Fibroblast of skin of abdomen (primary cell): ENCODE measurements at regions not wholly inside any gene's neighbourhood (a gene's known extent, or its start where the extent isn't known, plus 50 kb on each side); places are given as distances from the start of the nearest gene placed in this dataset.

Experiments used
- DNase-seq: peaks from one replicate; pipeline ENCODE4 v3.0.0-alpha.2; 2013

GRCh38 chr10:128774979-128775378, 648.8 kb upstream of the MKI67 start:
- no peak for DNase-seq

- no peak for DNase-seq
Observed at GRCh38 chr10:128775743-128776142, 649.5 kb upstream of the MKI67 start.

GRCh38 chr10:128776673-128777252, 650.5 kb upstream of the MKI67 start:
- DNase-seq = no peak

- no peak for DNase-seq
Observed at GRCh38 chr10:128777342-128777741, 651.1 kb upstream of the MKI67 start.

GRCh38 chr10:128779416-128779815, 653.2 kb upstream of the MKI67 start:
- peak; percentile 6 for DNase-seq

- DNase-seq = no peak
Observed at GRCh38 chr10:128780156-128780761, 654.0 kb upstream of the MKI67 start.

GRCh38 chr10:128781637-128782036, 655.4 kb upstream of the MKI67 start:
- no peak for DNase-seq

GRCh38 chr10:128784444-128784843, 658.2 kb upstream of the MKI67 start:
- DNase-seq = no peak

GRCh38 chr10:128792426-128793140, 666.4 kb upstream of the MKI67 start:
- DNase-seq = no peak

- DNase-seq = no peak
Observed at GRCh38 chr10:128793726-128794655, 667.8 kb upstream of the MKI67 start.

GRCh38 chr10:128796396-128796912, 670.2 kb upstream of the MKI67 start:
- DNase-seq = no peak

- no peak for DNase-seq
Observed at GRCh38 chr10:128802062-128802461, 665.0 kb upstream of the MGMT start.

GRCh38 chr10:128803790-128804189, 663.3 kb upstream of the MGMT start:
- DNase-seq = no peak

GRCh38 chr10:128804411-128804810, 662.6 kb upstream of the MGMT start:
- DNase-seq = no peak

- peak; percentile 6 for DNase-seq
Observed at GRCh38 chr10:128808921-128809440, 658.1 kb upstream of the MGMT start.

GRCh38 chr10:128811511-128811910, 655.5 kb upstream of the MGMT start:
- DNase-seq = no peak

- DNase-seq = no peak
Observed at GRCh38 chr10:128812000-128812399, 655.0 kb upstream of the MGMT start.

- DNase-seq = no peak
Observed at GRCh38 chr10:128813574-128813973, 653.5 kb upstream of the MGMT start.

- DNase-seq = no peak
Observed at GRCh38 chr10:128814024-128814423, 653.0 kb upstream of the MGMT start.

- DNase-seq = no peak
Observed at GRCh38 chr10:128814782-128815181, 652.3 kb upstream of the MGMT start.

- no peak for DNase-seq
Observed at GRCh38 chr10:128816726-128817125, 650.3 kb upstream of the MGMT start.

- no peak for DNase-seq
Observed at GRCh38 chr10:128817636-128818035, 649.4 kb upstream of the MGMT start.

- no peak for DNase-seq
Observed at GRCh38 chr10:128820663-128821062, 646.4 kb upstream of the MGMT start.
